ENCODE measurements at regions not wholly inside any gene's neighbourhood (a gene's known extent, or its start where the extent isn't known, plus 50 kb on each side); places are given as distances from the start of the nearest gene placed in this dataset.

GRCh38 chr22:48669226-48669625 is 1158.4 kb downstream of the BRD1 start:
- no peak for DNase-seq

- DNase-seq = peak; percentile 30
Observed at GRCh38 chr22:48667289-48667688, 1160.4 kb downstream of the BRD1 start.

GRCh38 chr22:48666620-48667019 is 1161.1 kb downstream of the BRD1 start:
- no peak for DNase-seq

- no peak for DNase-seq
Observed at GRCh38 chr22:48665311-48665995, 1162.2 kb downstream of the BRD1 start.

- no peak for DNase-seq
Observed at GRCh38 chr22:48664586-48664985, 1163.1 kb downstream of the BRD1 start.

- no peak for DNase-seq
Observed at GRCh38 chr22:48663297-48663696, 1164.4 kb downstream of the BRD1 start.

- no peak for DNase-seq
Observed at GRCh38 chr22:48662476-48663135, 1165.1 kb downstream of the BRD1 start.

GRCh38 chr22:48661984-48662383 is 1165.7 kb downstream of the BRD1 start:
- no peak for DNase-seq

- no peak for DNase-seq
Observed at GRCh38 chr22:48660790-48661740, 1166.6 kb downstream of the BRD1 start.

GRCh38 chr22:48660104-48660789 is 1167.4 kb downstream of the BRD1 start:
- peak; percentile 15 for DNase-seq

GRCh38 chr22:48659404-48659996 is 1168.2 kb downstream of the BRD1 start:
- no peak for DNase-seq

- no peak for DNase-seq
Observed at GRCh38 chr22:48658871-48659270, 1168.8 kb downstream of the BRD1 start.

- DNase-seq = no peak
Observed at GRCh38 chr22:48658246-48658645, 1169.4 kb downstream of the BRD1 start.

- DNase-seq = no peak
Observed at GRCh38 chr22:48654492-48654891, 1173.2 kb downstream of the BRD1 start.

- DNase-seq = no peak
Observed at GRCh38 chr22:48653929-48654328, 1173.7 kb downstream of the BRD1 start.

- no peak for DNase-seq
Observed at GRCh38 chr22:48653306-48653705, 1174.4 kb downstream of the BRD1 start.

- DNase-seq = no peak
Observed at GRCh38 chr22:48652796-48653195, 1174.9 kb downstream of the BRD1 start.

GRCh38 chr22:48651981-48652538 is 1175.6 kb downstream of the BRD1 start:
- no peak for DNase-seq

- DNase-seq = no peak
Observed at GRCh38 chr22:48651036-48651890, 1176.4 kb downstream of the BRD1 start.

GRCh38 chr22:48650323-48651035 is 1177.2 kb downstream of the BRD1 start:
- no peak for DNase-seq

- DNase-seq = no peak
Observed at GRCh38 chr22:48649466-48649865, 1178.2 kb downstream of the BRD1 start.
